ENCODE measurements at regions not wholly inside any gene's neighbourhood (a gene's known extent, or its start where the extent isn't known, plus 50 kb on each side); places are given as distances from the start of the nearest gene placed in this dataset.

GRCh38 chr16:86794216-86794864 is 216.0 kb downstream of the FOXL1 start:
- no peak overlapping the region for H2AFZ ChIP-seq (ENCODE audit: low read depth, low read length)
- H3K4me2 ChIP-seq (ENCODE audit: insufficient read depth, low read length) = no peak overlapping the region

GRCh38 chr16:86797700-86798099 is 219.4 kb downstream of the FOXL1 start:
- TF ChIP-seq CTCF (IDR thresholded peaks at IDR 0.05; ENCODE audit: borderline replicate concordance, extremely low read depth, low read length, poor library complexity, severe bottlenecking) (no peak), EZH2 (IDR thresholded peaks at IDR 0.05; ENCODE audit: borderline replicate concordance, low read depth, low read length, severe bottlenecking) (no peak)
- Histone ChIP-seq H3K27ac (ENCODE audit: low read length) (no peak overlapping the region), H3K27me3 (ENCODE audit: insufficient read depth, low read length, poor library complexity) (peaks cover 6% of the 10 kb centered on the region), H3K9ac (ENCODE audit: low read depth, low read length) (no peak overlapping the region), H3K4me1 (ENCODE audit: insufficient read depth, low read length) (peaks cover 4% of the 10 kb centered on the region; the same call in 1 of the 2 replicates), H3K4me2 (ENCODE audit: insufficient read depth, low read length) (no peak overlapping the region), H3K9me3 (ENCODE audit: insufficient read depth, low read length, severe bottlenecking) (no peaks in the 10 kb centered on the region), H4K20me1 (ENCODE audit: insufficient read depth, low read length) (no peaks in the 10 kb centered on the region), H3K36me3 (ENCODE audit: insufficient read depth, low read length) (no peaks in the 10 kb centered on the region), H3K4me3 (ENCODE audit: low read depth in 1 of 2, low read length in 2 of 2) (no peak overlapping the region), H2AFZ (ENCODE audit: low read depth, low read length) (no peak overlapping the region), H3K79me2 (ENCODE audit: insufficient read depth, low read length) (no peaks in the 10 kb centered on the region)
- DNase-seq = no peak
- no peak for ATAC-seq (ENCODE audit: insufficient read depth, low read depth)

More at GRCh38 chr16:86794216-86794864, 216.0 kb downstream of the FOXL1 start:
- no peak for ATAC-seq (ENCODE audit: insufficient read depth, low read depth)
- Histone ChIP-seq H3K79me2 (ENCODE audit: insufficient read depth, low read length) (no peaks in the 10 kb centered on the region), H3K36me3 (ENCODE audit: insufficient read depth, low read length) (no peaks in the 10 kb centered on the region), H3K27me3 (ENCODE audit: insufficient read depth, low read length, poor library complexity) (peaks cover 3% of the 10 kb centered on the region), H4K20me1 (ENCODE audit: insufficient read depth, low read length) (no peaks in the 10 kb centered on the region), H3K9ac (ENCODE audit: low read depth, low read length) (no peak overlapping the region), H3K4me1 (ENCODE audit: insufficient read depth, low read length) (no peaks in the 10 kb centered on the region), H3K27ac (ENCODE audit: low read length) (no peak overlapping the region), H3K4me3 (ENCODE audit: low read depth in 1 of 2, low read length in 2 of 2) (no peak overlapping the region), H3K9me3 (ENCODE audit: insufficient read depth, low read length, severe bottlenecking) (no peaks in the 10 kb centered on the region)
- TF ChIP-seq CTCF (IDR thresholded peaks at IDR 0.05; ENCODE audit: borderline replicate concordance, extremely low read depth, low read length, poor library complexity, severe bottlenecking) (no peak), EZH2 (IDR thresholded peaks at IDR 0.05; ENCODE audit: borderline replicate concordance, low read depth, low read length, severe bottlenecking) (no peak)
- no peak for DNase-seq

- ATAC-seq (ENCODE audit: insufficient read depth, low read depth) (no peak), DNase-seq (no peak)
- no peaks in the 10 kb centered on the region for H4K20me1 ChIP-seq (ENCODE audit: insufficient read depth, low read length)
- no peaks in the 10 kb centered on the region for H3K9me3 ChIP-seq (ENCODE audit: insufficient read depth, low read length, severe bottlenecking)
- H3K27me3 ChIP-seq (ENCODE audit: insufficient read depth, low read length, poor library complexity) = peaks cover 6% of the 10 kb centered on the region
- H3K4me3 ChIP-seq (ENCODE audit: low read depth in 1 of 2, low read length in 2 of 2) = no peak overlapping the region
- TF ChIP-seq CTCF (IDR thresholded peaks at IDR 0.05; ENCODE audit: borderline replicate concordance, extremely low read depth, low read length, poor library complexity, severe bottlenecking) (no peak), EZH2 (IDR thresholded peaks at IDR 0.05; ENCODE audit: borderline replicate concordance, low read depth, low read length, severe bottlenecking) (no peak)
- H3K9ac ChIP-seq (ENCODE audit: low read depth, low read length) = no peak overlapping the region
- no peak overlapping the region for H2AFZ ChIP-seq (ENCODE audit: low read depth, low read length)
- H3K4me2 ChIP-seq (ENCODE audit: insufficient read depth, low read length) = no peak overlapping the region
- peaks cover 4% of the 10 kb centered on the region; the same call in 1 of the 2 replicates for H3K4me1 ChIP-seq (ENCODE audit: insufficient read depth, low read length)
- H3K79me2 ChIP-seq (ENCODE audit: insufficient read depth, low read length) = no peaks in the 10 kb centered on the region
- no peak overlapping the region for H3K27ac ChIP-seq (ENCODE audit: low read length)
- no peaks in the 10 kb centered on the region for H3K36me3 ChIP-seq (ENCODE audit: insufficient read depth, low read length)
Measured at GRCh38 chr16:86798247-86799041, 220.1 kb downstream of the FOXL1 start.
